Activated CD4-positive, alpha-beta memory T cell treated with anti-CD3 and anti-CD28 coated beads, Interleukin-2, amount 10 ng/mL, durations not matched to agents 7 days and 5 days (primary cell): ENCODE measurements at regions not wholly inside any gene's neighbourhood (a gene's known extent, or its start where the extent isn't known, plus 50 kb on each side); places are given as distances from the start of the nearest gene placed in this dataset.

Source experiments
- CTCF ChIA-PET: fragments of 350-600 bp; sonication (Branson Sonifier 250); formaldehyde crosslinking; loops from one replicate; lab custom pipeline; 2021; ENCODE audit warnings: antibody characterized with exemption, inconsistent platforms; lab: Charles Lee
- POLR2A ChIA-PET: fragments of 350-600 bp; sonication (Branson Sonifier 250); formaldehyde crosslinking; loops from one replicate; lab custom pipeline; 2021; ENCODE audit warnings: antibody characterized with exemption; lab: Charles Lee
- DNase-seq: peaks from one replicate; pipeline ENCODE4 v3.0.0-alpha.2; 2020
- H3K27ac Mint-ChIP-seq: one replicate; pipeline ENCODE4 v1.8.0; 2021; ENCODE audit warnings: mild to moderate bottlenecking, mixed read lengths
- H3K27me3 Mint-ChIP-seq: one replicate; pipeline ENCODE4 v1.8.0; 2021; ENCODE audit warnings: mixed read lengths
- H3K36me3 Mint-ChIP-seq: one replicate; pipeline ENCODE4 v1.8.0; 2021; ENCODE audit warnings: low read depth, mixed read lengths
- H3K4me1 Mint-ChIP-seq: one replicate; pipeline ENCODE4 v1.8.0; 2021; ENCODE audit warnings: mixed read lengths
- H3K4me3 Mint-ChIP-seq: one replicate; pipeline ENCODE4 v1.8.0; 2021; ENCODE audit warnings: mild to moderate bottlenecking, mixed read lengths
- H3K9me3 Mint-ChIP-seq: one replicate; pipeline ENCODE4 v1.8.0; 2021; ENCODE audit warnings: mixed read lengths

DNA sequence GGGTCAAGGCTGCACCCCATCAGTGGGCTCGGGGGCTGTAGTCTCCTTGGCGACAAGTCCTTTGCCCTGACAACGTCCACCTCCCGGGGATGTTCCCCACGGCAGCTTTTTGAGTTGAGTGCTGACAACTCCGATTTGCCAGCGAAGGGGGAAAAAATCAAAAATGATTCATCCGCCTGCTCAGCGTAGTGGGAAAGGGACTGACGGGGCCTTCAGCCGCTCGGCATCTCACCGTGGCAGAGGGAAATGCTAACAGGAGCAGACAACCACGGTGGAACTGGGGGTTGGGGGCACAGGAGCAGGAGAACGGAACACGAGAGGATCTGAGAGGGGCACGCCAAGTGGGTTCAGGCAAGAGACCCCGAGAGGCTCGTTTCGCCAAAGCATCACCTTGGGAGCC is 173.7 kb downstream of the TFAP2C start:
- H3K27ac Mint-ChIP-seq, result no peak overlapping the region
- no peaks in the 10 kb centered on the region for H3K9me3 Mint-ChIP-seq
- no peaks in the 10 kb centered on the region for H3K36me3 Mint-ChIP-seq
- no peak overlapping the region for H3K4me3 Mint-ChIP-seq
- H3K4me1 Mint-ChIP-seq, result no peaks in the 10 kb centered on the region
- ChIA-PET CTCF (no interaction called here), POLR2A (no interaction called here)
- DNase-seq, result no peak
- H3K27me3 Mint-ChIP-seq, result no peaks in the 10 kb centered on the region

DNA sequence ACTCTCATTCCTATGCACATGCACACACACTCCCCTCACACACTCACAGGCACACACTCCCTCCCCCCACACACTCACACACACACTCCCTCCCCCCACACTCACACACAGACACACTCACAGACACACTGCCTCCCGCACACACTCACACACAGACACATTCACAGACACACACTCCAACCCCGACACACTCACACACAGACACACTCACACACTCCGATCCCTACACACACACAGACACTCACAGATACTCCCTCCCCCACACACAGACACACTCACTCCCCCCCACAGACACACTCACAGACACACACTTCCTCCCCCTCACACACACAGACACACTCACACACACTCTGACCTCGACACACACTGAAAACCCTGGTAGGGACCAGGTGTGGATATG is 176.2 kb downstream of the TFAP2C start:
- no peak overlapping the region for H3K27ac Mint-ChIP-seq
- no peak for DNase-seq
- ChIA-PET CTCF (no interaction called here), POLR2A (no interaction called here)
- no peaks in the 10 kb centered on the region for H3K36me3 Mint-ChIP-seq
- H3K27me3 Mint-ChIP-seq, result no peaks in the 10 kb centered on the region
- H3K4me1 Mint-ChIP-seq, result no peaks in the 10 kb centered on the region
- no peak overlapping the region for H3K4me3 Mint-ChIP-seq
- H3K9me3 Mint-ChIP-seq, result no peaks in the 10 kb centered on the region

DNA sequence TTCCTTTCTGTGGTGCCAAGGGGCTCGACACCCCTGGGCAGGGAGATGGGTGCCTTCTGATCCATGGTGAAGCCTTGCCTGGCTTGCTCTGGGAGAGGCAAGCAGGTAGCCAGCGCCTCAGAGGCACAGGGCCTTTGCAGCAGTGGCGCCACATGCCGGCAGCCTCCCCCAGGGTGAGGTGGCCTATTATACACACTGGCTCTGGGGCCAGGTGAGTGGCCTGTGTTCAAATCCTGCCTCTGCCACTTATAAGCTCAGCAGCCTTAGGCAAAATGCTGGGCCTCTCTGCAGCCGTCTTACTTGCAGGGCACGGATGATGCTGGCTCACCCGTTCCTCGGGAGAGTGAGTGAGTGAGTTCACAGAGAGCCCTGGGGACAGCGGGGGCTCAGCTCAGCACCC is 176.9 kb downstream of the TFAP2C start:
- Mint-ChIP-seq H3K9me3 (no peaks in the 10 kb centered on the region), H3K4me3 (no peak overlapping the region), H3K27ac (no peak overlapping the region), H3K27me3 (no peaks in the 10 kb centered on the region), H3K36me3 (no peaks in the 10 kb centered on the region), H3K4me1 (no peaks in the 10 kb centered on the region)
- POLR2A ChIA-PET, result no interaction called here
- CTCF ChIA-PET, result no interaction called here
- DNase-seq, result no peak

DNA sequence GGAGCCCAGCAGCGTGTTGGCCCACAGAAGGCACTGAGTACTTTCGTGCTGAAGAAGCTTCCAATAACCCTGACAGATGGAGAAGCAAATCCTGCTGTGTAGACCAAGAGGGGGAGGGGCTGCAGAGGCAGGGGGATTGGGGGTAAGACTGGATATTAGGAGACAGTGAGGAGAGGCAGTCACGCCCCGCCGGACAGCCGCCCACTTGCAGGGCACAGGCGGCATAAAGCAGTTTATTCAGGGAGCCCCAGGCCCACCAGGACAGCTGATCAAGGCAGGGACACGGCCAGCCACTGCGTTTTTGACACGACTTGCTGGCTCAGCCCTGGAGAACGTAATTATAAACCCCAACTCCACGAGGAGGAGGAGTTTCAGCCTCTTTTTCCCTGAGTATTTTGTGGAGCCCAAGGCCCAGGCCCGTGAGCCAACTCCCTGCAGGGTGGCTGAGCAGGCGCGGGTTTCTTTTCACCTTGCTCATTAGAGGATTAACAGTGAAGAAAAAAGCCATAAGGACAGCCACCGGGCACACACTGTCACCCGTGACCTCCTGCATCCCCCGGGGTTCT is 177.9 kb downstream of the TFAP2C start:
- Mint-ChIP-seq H3K27me3 (no peaks in the 10 kb centered on the region), H3K9me3 (peaks cover 2% of the 10 kb centered on the region), H3K4me3 (no peak overlapping the region), H3K36me3 (no peaks in the 10 kb centered on the region), H3K27ac (no peak overlapping the region), H3K4me1 (no peaks in the 10 kb centered on the region)
- DNase-seq, result no peak
- ChIA-PET POLR2A (no interaction called here), CTCF (no interaction called here)

DNA sequence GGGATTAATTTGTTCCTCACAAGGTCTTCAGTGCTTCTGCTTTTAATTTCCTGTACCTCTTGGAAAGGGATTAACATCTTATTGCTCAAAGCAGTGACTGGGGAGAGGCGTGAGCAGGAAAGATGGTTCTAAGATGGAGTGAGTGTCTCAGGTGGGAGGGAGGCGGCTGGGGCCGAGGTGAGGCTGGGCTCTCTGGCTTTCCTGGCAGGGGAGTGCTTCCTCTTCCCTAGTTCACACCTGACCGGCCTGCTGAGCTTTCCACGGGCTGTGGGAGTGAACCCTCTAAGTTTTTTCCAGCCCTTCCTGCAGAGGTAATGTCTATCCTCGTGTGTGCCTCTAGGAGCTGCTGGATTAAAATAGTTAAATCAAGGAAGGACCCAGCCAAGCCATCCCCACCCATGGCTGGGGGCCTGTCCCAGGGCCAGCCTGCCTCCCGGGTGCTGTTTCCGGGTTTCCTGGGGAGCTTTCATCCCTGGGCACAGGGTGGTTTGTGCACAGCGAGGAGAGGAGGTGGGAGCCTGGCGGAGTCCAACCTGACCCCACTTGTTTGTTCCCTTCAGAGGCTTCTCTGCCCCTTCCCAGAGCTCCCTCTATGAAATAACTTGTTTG is 179.1 kb downstream of the TFAP2C start:
- Mint-ChIP-seq H3K9me3 (peaks cover 2% of the 10 kb centered on the region), H3K27ac (no peak overlapping the region), H3K27me3 (no peaks in the 10 kb centered on the region), H3K4me1 (no peaks in the 10 kb centered on the region), H3K4me3 (no peak overlapping the region), H3K36me3 (no peaks in the 10 kb centered on the region)
- ChIA-PET POLR2A (interaction anchor here (0.6 kb wide), 1 partner anchor 80 kb away, joined by 3 read pairs; no protein-coding TSS in a partner anchor), CTCF (no interaction called here)
- no peak for DNase-seq

DNA sequence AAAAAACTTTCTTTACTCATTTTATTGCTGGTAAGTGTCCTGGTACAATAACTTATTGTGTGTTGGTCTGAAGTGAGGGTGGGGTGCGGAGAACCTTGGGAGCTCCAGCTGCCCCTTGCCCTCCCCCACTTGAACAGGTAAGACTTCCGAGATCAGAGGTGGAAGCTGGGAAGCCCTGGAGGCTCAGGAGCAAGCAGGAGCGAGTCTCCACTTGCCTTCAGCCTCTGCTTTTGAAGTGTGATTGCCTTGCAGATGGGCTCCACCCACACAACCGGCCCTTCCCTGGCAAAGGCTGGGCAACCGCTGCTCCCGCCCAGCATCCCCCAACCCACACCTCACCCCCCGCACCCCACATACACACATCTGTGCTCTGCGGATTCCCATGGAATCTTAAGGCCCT is 179.6 kb downstream of the TFAP2C start:
- H3K4me3 Mint-ChIP-seq, result no peak overlapping the region
- H3K27ac Mint-ChIP-seq, result no peak overlapping the region
- no peaks in the 10 kb centered on the region for H3K36me3 Mint-ChIP-seq
- no peaks in the 10 kb centered on the region for H3K4me1 Mint-ChIP-seq
- H3K27me3 Mint-ChIP-seq, result no peaks in the 10 kb centered on the region
- no peak for DNase-seq
- ChIA-PET CTCF (no interaction called here), POLR2A (interaction anchor here (0.6 kb wide), 1 partner anchor 80 kb away, joined by 3 read pairs; no protein-coding TSS in a partner anchor)
- peaks cover 2% of the 10 kb centered on the region for H3K9me3 Mint-ChIP-seq

DNA sequence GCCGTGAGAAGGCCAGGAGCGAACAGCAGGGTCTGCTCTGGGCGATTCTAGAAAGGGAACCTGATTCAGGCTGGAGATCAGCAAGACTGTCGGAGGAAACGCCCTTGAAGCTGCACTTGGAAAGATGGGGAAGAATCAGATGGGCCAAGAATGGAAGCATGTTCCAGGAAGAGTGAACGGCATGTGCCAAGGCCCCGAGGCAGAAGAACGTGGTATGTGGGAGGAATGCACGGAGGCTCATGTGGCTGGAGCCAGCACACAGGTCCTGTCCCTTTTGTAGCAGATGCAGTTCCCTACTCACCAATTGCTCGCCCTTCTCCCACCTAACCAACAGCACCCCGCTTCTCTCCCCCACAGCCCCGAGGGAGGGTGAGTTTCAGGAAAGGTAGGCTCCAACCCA is 180.6 kb downstream of the TFAP2C start:
- ChIA-PET POLR2A (no interaction called here), CTCF (no interaction called here)
- DNase-seq, result no peak
- Mint-ChIP-seq H3K27ac (no peak overlapping the region), H3K4me1 (no peaks in the 10 kb centered on the region), H3K4me3 (no peak overlapping the region), H3K9me3 (peaks cover 2% of the 10 kb centered on the region), H3K27me3 (no peaks in the 10 kb centered on the region), H3K36me3 (no peaks in the 10 kb centered on the region)

DNA sequence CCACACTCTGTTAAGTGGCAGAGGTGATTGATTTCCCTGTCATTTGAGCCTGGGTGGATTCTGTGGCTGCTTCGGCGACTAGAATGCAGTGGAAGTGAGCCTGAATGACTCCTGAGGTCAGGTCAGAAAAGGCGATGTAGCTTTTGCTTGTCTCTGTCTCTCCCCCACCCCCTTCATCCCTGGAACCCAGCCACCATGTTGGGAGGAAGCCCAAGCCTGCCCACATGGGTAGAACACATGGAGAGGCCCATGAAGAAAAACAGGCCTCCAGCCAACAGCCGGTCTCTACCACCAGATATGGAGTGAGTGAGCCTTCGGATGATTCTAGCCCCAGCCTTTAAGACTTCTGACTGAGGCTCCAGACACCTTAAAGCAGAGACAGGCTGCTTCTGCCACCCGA is 181.0 kb downstream of the TFAP2C start:
- ChIA-PET CTCF (no interaction called here), POLR2A (no interaction called here)
- Mint-ChIP-seq H3K9me3 (peaks cover 2% of the 10 kb centered on the region), H3K27ac (no peak overlapping the region), H3K27me3 (no peaks in the 10 kb centered on the region), H3K4me1 (no peaks in the 10 kb centered on the region), H3K4me3 (no peak overlapping the region), H3K36me3 (no peaks in the 10 kb centered on the region)
- DNase-seq, result no peak

DNA sequence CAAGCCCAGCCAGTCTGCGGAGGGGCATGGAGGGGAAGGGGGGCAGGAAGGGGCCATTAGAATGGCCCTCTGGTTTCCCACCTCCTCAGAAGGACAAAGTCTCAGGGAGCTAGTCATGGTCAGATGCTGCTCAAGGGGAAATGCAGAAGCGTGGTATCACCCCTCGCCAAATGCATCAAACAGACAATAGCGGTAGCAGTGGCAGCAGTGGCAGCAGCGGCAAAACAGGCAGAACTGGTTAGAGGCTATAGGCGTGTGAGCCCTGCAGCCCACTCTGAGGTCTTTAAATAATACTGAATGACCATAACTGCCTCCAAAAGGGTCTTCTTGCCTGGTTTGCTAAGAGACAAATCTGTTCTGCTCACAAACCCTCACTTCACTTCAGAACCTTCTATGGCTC is 186.7 kb downstream of the TFAP2C start:
- Mint-ChIP-seq H3K4me1 (no peaks in the 10 kb centered on the region), H3K4me3 (no peak overlapping the region), H3K27me3 (no peaks in the 10 kb centered on the region), H3K36me3 (no peaks in the 10 kb centered on the region), H3K9me3 (peaks cover 6% of the 10 kb centered on the region), H3K27ac (no peak overlapping the region)
- CTCF ChIA-PET, result no interaction called here
- DNase-seq, result no peak
- POLR2A ChIA-PET, result no interaction called here

DNA sequence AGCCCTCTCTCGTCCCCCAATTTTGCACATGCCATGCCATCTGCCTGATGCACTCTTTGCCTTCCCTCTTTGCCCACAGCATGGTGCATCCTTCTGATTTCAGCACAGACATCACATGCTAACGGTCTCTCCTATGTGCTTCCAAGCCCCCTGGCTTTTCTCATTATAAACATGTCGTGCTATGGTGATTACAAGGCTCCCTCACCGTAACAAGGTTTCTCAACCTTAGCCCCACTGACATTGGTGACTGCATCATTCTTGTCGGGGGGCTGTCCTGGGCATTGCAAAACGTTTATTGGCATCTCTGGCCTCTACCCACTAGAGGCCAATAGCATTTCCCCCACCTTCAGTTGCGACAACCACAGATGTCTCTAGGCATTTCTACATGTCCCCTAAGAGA is 187.2 kb downstream of the TFAP2C start:
- Mint-ChIP-seq H3K27ac (no peak overlapping the region), H3K27me3 (no peaks in the 10 kb centered on the region), H3K9me3 (peaks cover 10% of the 10 kb centered on the region), H3K4me3 (no peak overlapping the region), H3K4me1 (no peaks in the 10 kb centered on the region), H3K36me3 (no peaks in the 10 kb centered on the region)
- DNase-seq, result no peak
- ChIA-PET POLR2A (no interaction called here), CTCF (no interaction called here)

DNA sequence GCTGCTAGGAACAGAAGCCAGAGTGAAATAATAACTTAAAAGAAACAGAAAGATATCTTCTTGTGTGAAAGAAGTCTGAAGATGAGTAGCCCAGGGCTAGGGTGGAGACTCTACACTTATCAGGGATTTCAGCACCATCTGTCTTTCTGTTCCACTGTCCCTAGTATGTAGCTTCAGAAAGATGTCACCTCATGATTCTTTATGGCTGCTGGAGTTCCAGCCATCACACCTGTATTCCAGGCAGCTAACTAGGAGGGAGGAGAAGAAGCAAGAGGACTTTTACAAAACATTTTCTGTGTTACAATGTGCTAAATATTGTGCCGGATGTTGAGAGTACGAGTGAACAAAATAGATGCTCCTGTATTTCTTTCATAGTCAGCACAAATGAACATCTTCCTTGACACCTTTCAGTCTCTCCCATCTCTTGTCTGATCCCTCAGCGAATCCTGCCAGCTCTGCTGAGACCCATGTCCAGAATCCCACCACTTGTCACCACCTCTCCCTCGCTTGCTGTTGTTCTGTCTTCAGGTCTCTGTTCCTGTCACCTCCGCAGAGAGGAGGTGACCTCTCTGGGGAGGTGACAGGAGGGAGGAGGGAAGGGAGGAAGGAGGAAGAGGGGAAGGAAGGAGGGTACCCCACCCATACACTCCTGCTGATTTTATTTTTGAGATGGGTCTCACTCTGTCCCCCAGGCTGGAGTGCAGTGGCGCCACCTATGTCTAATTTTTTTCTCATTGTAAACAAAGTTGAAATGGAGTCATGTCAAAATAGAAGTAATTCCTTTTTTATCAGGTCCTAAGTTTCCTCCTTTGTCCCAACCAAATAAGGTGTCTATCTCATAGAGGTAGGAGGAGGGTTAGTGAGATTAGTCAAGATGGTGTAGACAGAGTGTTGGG is 188.9 kb downstream of the TFAP2C start:
- Mint-ChIP-seq H3K27me3 (no peaks in the 10 kb centered on the region), H3K36me3 (no peaks in the 10 kb centered on the region), H3K4me3 (no peak overlapping the region), H3K27ac (no peak overlapping the region), H3K9me3 (peaks cover 12% of the 10 kb centered on the region), H3K4me1 (no peaks in the 10 kb centered on the region)
- ChIA-PET CTCF (no interaction called here), POLR2A (no interaction called here)
- DNase-seq, result no peak

DNA sequence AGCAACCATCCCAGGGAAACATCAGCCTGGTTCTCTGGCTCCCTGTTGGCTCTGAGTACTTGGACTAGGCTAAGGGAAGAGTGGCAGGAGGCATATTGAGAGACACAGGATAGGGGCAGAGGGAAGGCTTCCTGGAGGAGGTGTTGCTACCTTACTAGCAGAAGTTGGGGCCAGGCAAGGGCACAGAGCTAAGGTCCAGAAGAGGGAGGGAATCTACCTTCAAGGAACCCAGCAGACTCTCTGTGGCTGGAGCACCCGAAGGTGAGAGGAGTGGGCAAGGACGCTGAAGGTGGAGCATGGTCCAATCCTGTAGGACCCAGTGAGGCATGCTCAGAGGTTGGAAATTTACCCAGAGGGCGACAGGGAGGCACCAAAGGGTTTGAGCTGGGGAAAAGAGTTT is 191.9 kb downstream of the TFAP2C start:
- no peak for DNase-seq
- ChIA-PET CTCF (no interaction called here), POLR2A (no interaction called here)
- Mint-ChIP-seq H3K36me3 (no peaks in the 10 kb centered on the region), H3K4me3 (no peak overlapping the region), H3K4me1 (no peaks in the 10 kb centered on the region), H3K27ac (no peak overlapping the region), H3K9me3 (peaks cover 12% of the 10 kb centered on the region), H3K27me3 (no peaks in the 10 kb centered on the region)

DNA sequence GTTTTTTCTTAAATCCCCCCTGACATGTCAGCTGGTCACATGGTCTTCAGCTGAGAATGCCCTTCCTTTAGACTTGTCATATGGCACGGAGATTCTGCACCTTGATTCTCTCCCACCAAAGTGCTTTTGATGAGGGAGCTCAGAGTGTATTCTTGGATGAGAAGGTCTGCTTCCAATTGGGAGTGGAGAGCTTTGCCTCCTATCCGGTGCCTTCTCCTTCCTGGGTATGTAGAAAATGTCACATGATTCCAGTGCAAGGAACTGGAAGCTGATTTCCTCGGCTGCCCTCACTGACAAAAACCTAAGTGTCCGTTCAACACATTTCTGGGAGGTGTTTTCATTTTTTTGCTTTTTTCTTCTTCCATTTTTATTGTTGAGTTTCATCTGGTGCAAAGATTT is 197.2 kb downstream of the TFAP2C start:
- Mint-ChIP-seq H3K4me3 (no peak overlapping the region), H3K4me1 (no peaks in the 10 kb centered on the region), H3K9me3 (peaks cover 5% of the 10 kb centered on the region), H3K27me3 (peaks cover 3% of the 10 kb centered on the region), H3K36me3 (no peaks in the 10 kb centered on the region), H3K27ac (no peak overlapping the region)
- POLR2A ChIA-PET, result no interaction called here
- CTCF ChIA-PET, result no interaction called here
- DNase-seq, result no peak
